ENCODE measurements at regions not wholly inside any gene's neighbourhood (a gene's known extent, or its start where the extent isn't known, plus 50 kb on each side); places are given as distances from the start of the nearest gene placed in this dataset.

DNA sequence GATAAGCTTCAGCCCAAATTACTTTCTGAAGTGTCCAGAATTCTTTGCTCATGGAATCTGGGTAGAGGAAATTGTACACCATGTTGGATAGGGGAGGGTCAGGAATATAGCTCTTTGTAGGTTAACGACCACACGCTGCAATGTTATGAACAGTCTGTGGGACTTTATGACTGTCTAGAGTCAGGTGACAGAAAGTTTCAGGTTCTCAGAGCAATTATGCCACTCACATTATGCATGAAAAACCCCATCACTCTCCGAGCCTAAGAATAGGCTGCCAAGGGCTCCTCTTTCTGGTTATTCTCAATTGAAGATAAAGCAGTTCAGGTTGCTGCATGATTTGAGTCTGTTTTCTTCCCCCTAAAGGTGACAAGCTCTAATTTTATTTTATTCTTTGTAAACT, 430.9 kb downstream of the ATP23 start:
- Histone ChIP-seq H3K36me3 (ENCODE audit: control insufficient read depth, insufficient read depth, low read length) (no peaks in the 10 kb centered on the region), H3K4me3 (ENCODE audit: low read depth, low read length) (no peak overlapping the region), H3K27me3 (ENCODE audit: control insufficient read depth, insufficient read depth, low read length) (no peaks in the 10 kb centered on the region)
- no peak for DNase-seq (ENCODE audit: low read depth)
- no peak for FAIRE-seq
- TF ChIP-seq, protein P1, sequence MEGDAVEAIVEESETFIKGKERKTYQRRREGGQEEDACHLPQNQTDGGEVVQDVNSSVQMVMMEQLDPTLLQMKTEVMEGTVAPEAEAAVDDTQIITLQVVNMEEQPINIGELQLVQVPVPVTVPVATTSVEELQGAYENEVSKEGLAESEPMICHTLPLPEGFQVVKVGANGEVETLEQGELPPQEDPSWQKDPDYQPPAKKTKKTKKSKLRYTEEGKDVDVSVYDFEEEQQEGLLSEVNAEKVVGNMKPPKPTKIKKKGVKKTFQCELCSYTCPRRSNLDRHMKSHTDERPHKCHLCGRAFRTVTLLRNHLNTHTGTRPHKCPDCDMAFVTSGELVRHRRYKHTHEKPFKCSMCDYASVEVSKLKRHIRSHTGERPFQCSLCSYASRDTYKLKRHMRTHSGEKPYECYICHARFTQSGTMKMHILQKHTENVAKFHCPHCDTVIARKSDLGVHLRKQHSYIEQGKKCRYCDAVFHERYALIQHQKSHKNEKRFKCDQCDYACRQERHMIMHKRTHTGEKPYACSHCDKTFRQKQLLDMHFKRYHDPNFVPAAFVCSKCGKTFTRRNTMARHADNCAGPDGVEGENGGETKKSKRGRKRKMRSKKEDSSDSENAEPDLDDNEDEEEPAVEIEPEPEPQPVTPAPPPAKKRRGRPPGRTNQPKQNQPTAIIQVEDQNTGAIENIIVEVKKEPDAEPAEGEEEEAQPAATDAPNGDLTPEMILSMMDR (IDR thresholded peaks at IDR 0.05; ENCODE audit: insufficient read depth, low read length, severe bottlenecking) = no peak

DNA sequence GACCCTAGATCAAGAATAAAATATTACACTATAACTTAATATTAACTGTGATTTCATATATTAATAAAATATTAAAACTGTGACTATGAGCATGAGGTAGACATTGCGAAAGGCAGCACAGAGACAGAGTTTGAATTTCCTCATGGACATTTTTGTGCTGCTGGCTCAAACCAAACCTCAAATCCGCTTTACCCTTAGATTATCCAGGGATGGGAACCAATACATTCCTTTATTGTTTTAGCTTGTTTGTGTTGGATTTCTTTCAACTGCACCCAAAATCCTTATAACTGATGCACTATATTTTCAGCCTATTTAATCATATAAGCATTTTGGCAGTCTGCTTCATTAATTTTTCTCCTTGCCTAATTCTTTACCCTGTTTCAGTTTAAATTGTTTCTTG, 436.7 kb downstream of the ATP23 start:
- no peaks in the 10 kb centered on the region for H3K27me3 ChIP-seq (ENCODE audit: control insufficient read depth, insufficient read depth, low read length)
- TF ChIP-seq, protein P1 (IDR thresholded peaks at IDR 0.05; ENCODE audit: insufficient read depth, low read length, severe bottlenecking) = no peak
- H3K4me3 ChIP-seq (ENCODE audit: low read depth, low read length) = no peak overlapping the region
- DNase-seq (ENCODE audit: low read depth) (no peak), FAIRE-seq (no peak)
- H3K36me3 ChIP-seq (ENCODE audit: control insufficient read depth, insufficient read depth, low read length) = no peaks in the 10 kb centered on the region

DNA sequence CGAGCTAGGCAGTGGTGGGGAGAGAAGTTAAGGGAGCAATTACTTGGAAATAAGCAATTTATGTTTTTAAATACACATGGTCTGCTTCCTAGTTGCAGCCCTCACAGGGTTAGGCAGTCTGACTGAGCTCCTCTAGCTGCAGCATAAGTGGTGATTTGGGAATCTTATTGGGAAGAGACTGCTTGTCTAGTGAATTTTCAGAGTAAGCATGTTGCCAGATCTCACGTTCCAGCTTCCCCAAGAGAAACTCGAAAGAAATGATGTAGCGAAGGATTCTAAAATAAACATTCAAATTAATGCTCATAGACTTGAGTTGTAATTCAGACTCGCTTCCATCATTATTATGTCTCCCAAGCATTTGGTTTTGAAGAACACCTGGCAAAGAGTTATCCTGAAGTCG, 440.2 kb downstream of the ATP23 start:
- TF ChIP-seq, protein P1 (IDR thresholded peaks at IDR 0.05; ENCODE audit: insufficient read depth, low read length, severe bottlenecking) = no peak
- peak; percentile 28 for FAIRE-seq
- H3K4me3 ChIP-seq (ENCODE audit: low read depth, low read length) = no peak overlapping the region
- no peak for DNase-seq (ENCODE audit: low read depth)
- H3K27me3 ChIP-seq (ENCODE audit: control insufficient read depth, insufficient read depth, low read length) = no peaks in the 10 kb centered on the region
- no peaks in the 10 kb centered on the region for H3K36me3 ChIP-seq (ENCODE audit: control insufficient read depth, insufficient read depth, low read length)

DNA sequence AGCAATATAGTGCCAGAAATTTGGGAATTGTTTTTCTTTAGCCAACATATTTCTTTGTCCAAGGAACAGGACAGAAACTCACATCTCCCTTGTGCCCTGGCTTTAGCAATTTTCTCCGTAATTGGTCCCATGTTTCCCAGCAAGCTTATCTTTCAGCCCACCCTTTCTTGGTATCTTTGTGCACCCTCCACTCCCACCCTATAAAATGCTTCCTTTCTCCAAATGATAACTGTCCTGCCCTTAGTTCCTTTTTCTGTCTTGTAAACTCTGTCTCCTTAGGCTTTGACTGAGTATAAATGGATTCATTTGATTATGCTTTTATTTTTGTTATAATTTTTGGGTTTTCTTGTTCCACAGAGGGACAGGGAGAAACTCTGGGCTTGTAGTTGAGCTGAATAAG, 442.8 kb downstream of the ATP23 start:
- no peak for FAIRE-seq
- Histone ChIP-seq H3K36me3 (ENCODE audit: control insufficient read depth, insufficient read depth, low read length) (no peaks in the 10 kb centered on the region), H3K27me3 (ENCODE audit: control insufficient read depth, insufficient read depth, low read length) (no peaks in the 10 kb centered on the region), H3K4me3 (ENCODE audit: low read depth, low read length) (no peak overlapping the region)
- DNase-seq (ENCODE audit: low read depth) = no peak
- TF ChIP-seq, protein P1 (IDR thresholded peaks at IDR 0.05; ENCODE audit: insufficient read depth, low read length, severe bottlenecking) = no peak

DNA sequence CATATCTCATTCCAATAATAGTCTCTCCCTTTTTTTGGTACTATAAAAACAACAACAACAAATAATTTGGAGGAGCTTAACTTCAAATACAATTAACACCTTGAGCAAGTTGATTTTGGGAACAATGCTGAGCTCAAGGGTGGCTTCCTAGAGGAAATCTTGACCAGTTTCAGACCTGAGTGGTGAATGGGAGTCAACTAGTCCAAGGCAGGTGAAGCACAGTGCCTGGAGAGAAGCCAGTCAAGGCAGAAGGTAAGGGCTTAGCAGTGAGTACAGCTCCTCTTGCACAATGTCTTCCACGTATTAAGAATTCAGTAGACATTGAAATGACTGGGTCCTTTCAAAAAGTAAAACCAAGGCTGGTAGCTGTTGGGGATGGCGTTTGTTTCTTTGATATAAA, 444.8 kb downstream of the ATP23 start:
- Histone ChIP-seq H3K36me3 (ENCODE audit: control insufficient read depth, insufficient read depth, low read length) (no peaks in the 10 kb centered on the region), H3K4me3 (ENCODE audit: low read depth, low read length) (no peak overlapping the region), H3K27me3 (ENCODE audit: control insufficient read depth, insufficient read depth, low read length) (no peaks in the 10 kb centered on the region)
- DNase-seq (ENCODE audit: low read depth) = peak; percentile 30
- TF ChIP-seq, protein P1 (IDR thresholded peaks at IDR 0.05; ENCODE audit: insufficient read depth, low read length, severe bottlenecking) = no peak
- FAIRE-seq = no peak

DNA sequence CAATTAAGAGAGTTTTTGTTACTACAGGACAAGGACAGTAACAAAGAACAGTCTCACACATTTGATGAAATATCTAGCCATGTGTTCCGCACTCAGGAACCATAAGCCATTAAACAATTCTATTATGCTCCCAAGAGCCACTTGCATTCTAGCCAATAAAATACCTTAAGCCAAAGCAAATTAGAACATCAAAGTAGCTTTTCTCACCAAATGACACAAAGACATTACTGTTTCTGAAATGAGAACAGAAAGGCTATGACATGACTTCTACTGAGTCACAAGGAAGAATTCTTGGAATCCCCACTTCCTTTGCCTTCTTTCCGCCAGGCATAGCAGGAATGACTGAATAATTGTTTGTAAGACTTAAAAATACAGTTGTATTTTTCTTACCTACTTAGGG, 445.8 kb downstream of the ATP23 start:
- Histone ChIP-seq H3K36me3 (ENCODE audit: control insufficient read depth, insufficient read depth, low read length) (no peaks in the 10 kb centered on the region), H3K4me3 (ENCODE audit: low read depth, low read length) (no peak overlapping the region), H3K27me3 (ENCODE audit: control insufficient read depth, insufficient read depth, low read length) (no peaks in the 10 kb centered on the region)
- no peak for FAIRE-seq
- peak; percentile 72 for DNase-seq (ENCODE audit: low read depth)
- TF ChIP-seq, protein P1 (IDR thresholded peaks at IDR 0.05; ENCODE audit: insufficient read depth, low read length, severe bottlenecking) = no peak

All from bronchial epithelial cell (primary cell).